Activated gamma-delta T cell treated with Interleukin-2 at 50 U/mL for 16 hours (primary cell): ENCODE measurements at regions not wholly inside any gene's neighbourhood (a gene's known extent, or its start where the extent isn't known, plus 50 kb on each side); places are given as distances from the start of the nearest gene placed in this dataset.
"Not testable (repeated sequence)": the region's sequence is repeated elsewhere in the genome, so short reads cannot be mapped to it uniquely, and the experiment has no call there.

Experiments
- DNase-seq: peaks from one replicate; pipeline ENCODE4 v3.0.0-alpha.2; 2020

GRCh38 chr5:52255308-52255707 lies 532.4 kb upstream of the ITGA1 start:
- no peak for DNase-seq

- DNase-seq: no peak
These were observed 524.9 kb upstream of the ITGA1 start for GRCh38 chr5:52262844-52263243.

GRCh38 chr5:52269401-52269800 lies 518.3 kb upstream of the ITGA1 start:
- DNase-seq: no peak

- DNase-seq: no peak
These were observed 517.9 kb upstream of the ITGA1 start for GRCh38 chr5:52269859-52270258.

GRCh38 chr5:52275639-52276038 lies 512.1 kb upstream of the ITGA1 start:
- no peak for DNase-seq

GRCh38 chr5:52277101-52277500 lies 510.6 kb upstream of the ITGA1 start:
- DNase-seq: no peak

GRCh38 chr5:52282647-52283046 lies 505.1 kb upstream of the ITGA1 start:
- DNase-seq: no peak

GRCh38 chr5:52283221-52283620 lies 504.5 kb upstream of the ITGA1 start:
- no peak for DNase-seq

- no peak for DNase-seq
These were observed 486.9 kb upstream of the ITGA1 start for GRCh38 chr5:52300703-52301372.

- not testable (repeated sequence) for DNase-seq
These were observed 482.9 kb upstream of the ITGA1 start for GRCh38 chr5:52304816-52305215.

GRCh38 chr5:52328220-52328806 lies 459.4 kb upstream of the ITGA1 start:
- DNase-seq: no peak

GRCh38 chr5:52331725-52332124 lies 456.0 kb upstream of the ITGA1 start:
- DNase-seq: no peak

GRCh38 chr5:52334367-52334766 lies 453.3 kb upstream of the ITGA1 start:
- no peak for DNase-seq

- DNase-seq: no peak
These were observed 448.4 kb upstream of the ITGA1 start for GRCh38 chr5:52339285-52339684.

- DNase-seq: no peak
These were observed 445.4 kb upstream of the ITGA1 start for GRCh38 chr5:52342361-52342760.

GRCh38 chr5:52356311-52356918 lies 431.3 kb upstream of the ITGA1 start:
- DNase-seq: no peak

GRCh38 chr5:52359261-52359660 lies 428.5 kb upstream of the ITGA1 start:
- DNase-seq: no peak

- DNase-seq: no peak
These were observed 426.7 kb upstream of the ITGA1 start for GRCh38 chr5:52360985-52361384.

- DNase-seq: no peak
These were observed 413.4 kb upstream of the ITGA1 start for GRCh38 chr5:52374286-52374685.

GRCh38 chr5:52375969-52376368 lies 411.7 kb upstream of the ITGA1 start:
- no peak for DNase-seq

GRCh38 chr5:52376592-52376991 lies 411.1 kb upstream of the ITGA1 start:
- DNase-seq: no peak

GRCh38 chr5:52378237-52378636 lies 409.5 kb upstream of the ITGA1 start:
- no peak for DNase-seq

GRCh38 chr5:52388349-52388748 lies 399.4 kb upstream of the ITGA1 start:
- no peak for DNase-seq

- no peak for DNase-seq
These were observed 395.4 kb upstream of the ITGA1 start for GRCh38 chr5:52392321-52392720.

- no peak for DNase-seq
These were observed 377.9 kb upstream of the ITGA1 start for GRCh38 chr5:52409835-52410234.
